T47D (cell line): ENCODE measurements at regions not wholly inside any gene's neighbourhood (a gene's known extent, or its start where the extent isn't known, plus 50 kb on each side); places are given as distances from the start of the nearest gene placed in this dataset.

Experiments used
- DNase-seq, 2 experiments: peaks; one replicate each; pipeline versions ENCODE4 v3.0.0 to v3.0.0-alpha.2; 2011 to 2012; ENCODE audit warnings: low read depth in 1 of 2, low spot score in 1 of 2
- JUND ChIP-seq: IDR thresholded peaks from 2 replicates; pipeline ENCODE4 v1.6.1; 2012; ENCODE audit warnings: low read depth
- in situ Hi-C: cut with HindIII; loops from 2 replicates; pipeline ENCODE4 v1.10.0; 2016; ENCODE audit warnings: low sequenced_read_pairs, low pct_unique_long_range_greater_than_20kb

- TF ChIP-seq JUND, result no peak
- no peak for DNase-seq
- in situ Hi-C loops, result no loop called here
Observed at GRCh38 chr4:116913451-116913850, 171.9 kb downstream of the TRAM1L1 start.

DNA sequence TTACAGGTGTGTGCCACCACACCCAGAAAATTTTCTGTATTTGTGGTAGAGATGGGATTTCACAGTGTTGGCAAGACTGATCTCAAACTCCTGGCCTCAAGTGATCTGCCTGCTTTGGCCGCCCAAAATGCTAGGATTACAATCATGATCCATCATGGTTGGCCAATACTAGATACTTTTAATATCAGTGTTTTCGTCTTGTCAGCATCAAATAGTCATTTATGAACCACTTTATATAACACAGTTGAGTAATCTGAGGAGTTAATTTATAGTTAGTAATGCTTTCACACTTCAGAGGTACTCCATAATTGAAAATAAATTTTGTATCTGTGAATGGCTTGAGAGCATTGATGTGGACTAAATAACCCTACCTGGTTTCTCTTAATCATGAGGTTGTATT lies 178.6 kb downstream of the TRAM1L1 start:
- no peak for DNase-seq
- TF ChIP-seq JUND, result no peak

DNA sequence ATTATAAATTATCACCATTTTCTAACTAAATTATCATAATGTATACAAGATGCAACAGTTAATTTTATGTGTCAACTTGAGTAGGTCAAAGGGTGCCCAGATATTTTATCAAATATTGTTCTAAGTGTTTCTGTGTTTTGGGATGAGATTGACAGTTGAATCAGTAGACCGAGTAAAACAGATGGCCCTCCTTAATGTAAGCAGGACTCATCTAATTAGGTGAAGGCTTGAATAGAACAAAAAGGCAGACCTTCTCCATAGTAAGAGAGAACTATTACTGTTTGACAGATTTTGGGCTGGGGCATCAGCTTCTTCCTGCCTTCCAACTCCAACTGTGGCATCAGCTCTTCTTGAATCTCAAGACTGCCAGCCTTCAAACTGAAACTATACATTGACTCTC lies 185.8 kb downstream of the TRAM1L1 start:
- TF ChIP-seq JUND, result no peak
- DNase-seq, result no peak
- in situ Hi-C loops, result no loop called here

More for the DNA sequence above, 178.6 kb downstream of the TRAM1L1 start:
- in situ Hi-C loops, result no loop called here

DNA sequence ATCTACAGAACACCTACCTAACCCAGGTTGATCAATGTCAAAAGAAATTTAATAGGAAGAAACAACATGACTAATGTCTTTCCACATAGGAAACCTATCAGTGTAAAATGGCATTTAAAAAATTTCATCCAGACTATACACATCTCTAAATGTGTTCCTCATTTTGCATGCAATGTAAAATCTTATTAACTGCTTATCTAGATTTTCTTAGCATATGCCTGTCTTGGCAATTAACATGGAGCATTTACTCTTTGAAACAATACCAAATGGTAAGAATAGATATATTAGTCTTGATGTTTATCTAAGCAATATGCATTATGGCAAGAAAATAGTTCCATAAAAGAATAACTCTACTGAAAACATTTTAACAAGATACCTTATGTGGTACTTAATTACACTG lies 199.8 kb downstream of the TRAM1L1 start:
- in situ Hi-C loops, result no loop called here
- DNase-seq, result no peak
- TF ChIP-seq JUND, result no peak

GRCh38 chr4:116882503-116882902 lies 202.9 kb downstream of the TRAM1L1 start:
- DNase-seq, result no peak
- in situ Hi-C loops, result no loop called here

DNA sequence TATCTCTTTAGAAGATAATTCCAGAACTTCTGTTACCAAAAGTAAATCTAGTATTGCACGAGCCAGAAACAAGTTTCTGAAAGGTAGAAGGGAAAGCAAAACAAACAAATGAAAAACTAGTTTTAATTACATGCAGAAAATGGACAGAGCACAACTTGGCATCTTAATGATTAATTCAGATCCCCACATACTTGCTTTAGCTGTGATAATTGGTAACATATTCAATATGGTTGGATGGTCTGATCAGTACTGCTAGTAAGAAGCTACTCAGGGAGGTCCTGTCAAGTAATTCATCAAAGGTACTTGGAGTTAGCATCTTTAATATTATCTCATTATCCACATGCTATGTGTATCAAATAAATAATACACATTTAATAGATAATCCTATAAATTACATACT lies 204.3 kb downstream of the TRAM1L1 start:
- no peak for TF ChIP-seq JUND
- in situ Hi-C loops, result no loop called here
- no peak for DNase-seq

More at GRCh38 chr4:116882503-116882902, 202.9 kb downstream of the TRAM1L1 start:
- TF ChIP-seq JUND, result no peak

GRCh38 chr4:116880625-116881024 lies 204.8 kb downstream of the TRAM1L1 start:
- DNase-seq, result no peak
- in situ Hi-C loops, result no loop called here
- no peak for TF ChIP-seq JUND

DNA sequence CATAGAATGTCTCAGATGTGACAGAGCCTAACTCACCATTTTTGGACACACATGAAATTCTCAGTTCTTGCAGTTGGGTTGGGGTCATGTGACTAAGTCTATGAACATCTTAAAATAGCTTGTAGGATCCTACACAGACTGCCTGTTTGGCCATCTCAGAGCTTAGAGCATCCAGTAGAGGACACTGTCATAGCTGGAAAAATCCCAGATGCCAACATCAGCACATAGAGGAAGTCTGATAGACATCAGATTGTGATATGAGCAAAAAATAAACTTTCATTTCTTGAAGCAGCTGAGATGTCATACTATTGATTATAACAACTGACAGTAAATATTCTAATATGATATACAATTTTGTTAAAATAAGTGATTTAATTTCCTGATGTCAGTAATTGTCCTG lies 207.1 kb downstream of the TRAM1L1 start:
- no peak for DNase-seq
- TF ChIP-seq JUND, result no peak

DNA sequence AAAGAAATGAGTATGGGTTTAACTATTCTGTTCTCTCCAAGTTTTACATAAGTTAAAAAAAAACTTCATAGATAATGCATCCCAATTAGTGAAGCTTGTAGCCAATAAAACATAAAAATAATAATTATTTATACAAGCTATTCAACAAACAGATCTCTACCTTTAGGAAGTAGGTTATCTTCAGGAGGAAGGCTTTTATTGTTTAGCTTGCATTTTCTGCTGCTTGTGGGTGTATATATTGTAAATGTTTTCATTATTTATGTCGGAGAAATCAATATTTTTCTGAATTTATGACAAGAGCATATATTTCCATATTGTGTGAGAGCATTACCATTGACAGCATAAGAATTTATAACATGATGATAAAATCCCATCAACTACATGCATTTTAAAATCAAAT lies 208.3 kb downstream of the TRAM1L1 start:
- TF ChIP-seq JUND, result no peak
- no peak for DNase-seq
- in situ Hi-C loops, result no loop called here

More for the DNA sequence above, 207.1 kb downstream of the TRAM1L1 start:
- in situ Hi-C loops, result no loop called here

GRCh38 chr4:116872941-116873340 lies 212.4 kb downstream of the TRAM1L1 start:
- no peak for DNase-seq
- in situ Hi-C loops, result no loop called here
- no peak for TF ChIP-seq JUND

GRCh38 chr4:116872308-116872707 lies 213.1 kb downstream of the TRAM1L1 start:
- DNase-seq, result no peak
- in situ Hi-C loops, result no loop called here
- no peak for TF ChIP-seq JUND

GRCh38 chr4:116870686-116871085 lies 214.7 kb downstream of the TRAM1L1 start:
- no peak for DNase-seq
- no peak for TF ChIP-seq JUND
- in situ Hi-C loops, result no loop called here

DNA sequence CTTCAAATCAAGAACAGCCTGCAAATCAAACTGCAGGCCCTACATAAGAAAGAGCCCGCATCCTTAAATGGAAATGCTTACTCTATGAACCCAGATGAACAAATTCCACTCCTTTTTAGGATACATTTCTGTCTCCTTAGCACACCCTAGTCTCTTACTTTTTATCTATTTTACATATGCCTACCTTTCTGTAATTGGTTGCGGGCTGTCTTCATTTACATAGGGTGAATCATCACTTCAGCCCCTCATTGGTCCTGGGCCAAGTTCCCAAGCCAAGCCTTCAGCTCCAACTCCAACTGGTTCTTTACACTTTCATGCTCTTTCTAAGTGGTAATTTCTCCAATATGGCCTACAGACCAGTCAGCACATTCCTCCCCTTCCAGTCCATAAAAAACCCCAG lies 219.3 kb downstream of the TRAM1L1 start:
- in situ Hi-C loops, result no loop called here
- no peak for TF ChIP-seq JUND
- DNase-seq, result no peak

GRCh38 chr4:116862592-116862991 lies 222.8 kb downstream of the TRAM1L1 start:
- DNase-seq, result no peak
- in situ Hi-C loops, result no loop called here
- TF ChIP-seq JUND, result no peak
